Panc1 (cell line): ENCODE measurements at regions not wholly inside any gene's neighbourhood (a gene's known extent, or its start where the extent isn't known, plus 50 kb on each side); places are given as distances from the start of the nearest gene placed in this dataset.

ENCODE experiments used
- ATAC-seq: fragments of 200-7000 bp; cut with Tn5 transposase; 2 replicates; pipeline ENCODE4 v1.9.1; 2020; ENCODE audit warnings: mild to moderate bottlenecking, moderate library complexity
- BruUV-seq: library from RNA; stranded (reverse); fragments of 400-500 nt; replicated peaks from 2 replicates; lab custom pipeline; 2021; lab: Mats Ljungman, UMichigan
- CTCF ChIA-PET: fragments of 300-600 bp; sonication (Branson Sonifier 250); formaldehyde crosslinking; loops from one replicate; lab custom pipeline; 2022; ENCODE audit warnings: antibody characterized with exemption; lab: Charles Lee
- POLR2A ChIA-PET: fragments of 300-600 bp; sonication (Branson Sonifier 250); formaldehyde crosslinking; loops from one replicate; lab custom pipeline; 2022; ENCODE audit warnings: antibody characterized with exemption; lab: Charles Lee
- DNase-seq: peaks from one replicate; pipeline ENCODE4 v3.0.0-alpha.2; 2010; ENCODE audit warnings: low read depth, low spot score
- H3K27ac ChIP-seq: 2 replicates; pipeline ENCODE4 v1.5.1; 2011; ENCODE audit warnings: mild to moderate bottlenecking, low read length, inconsistent platforms
- H3K27me3 ChIP-seq: fragments of 200-500 bp; sonication (Bioruptor generic); 2 replicates; pipeline ENCODE4 v1.6.0; 2014; ENCODE audit warnings: low read length, inconsistent platforms; ENCODE audit not compliant: control insufficient read depth, insufficient read depth
- H3K36me3 ChIP-seq: fragments of 200-500 bp; sonication (Bioruptor generic); 2 replicates; pipeline ENCODE4 v1.5.1; 2014; ENCODE audit warnings: inconsistent platforms, mild to moderate bottlenecking, low read length, moderate library complexity; ENCODE audit not compliant: control insufficient read depth, insufficient read depth
- H3K4me1 ChIP-seq: 2 replicates; pipeline ENCODE4 v1.5.1; 2011; ENCODE audit warnings: inconsistent platforms, mild to moderate bottlenecking, low read length, moderate library complexity; ENCODE audit not compliant: control insufficient read depth, insufficient read depth
- H3K4me3 ChIP-seq, 2 experiments: 2 replicates each; pipeline ENCODE4 v1.5.1; 2011 to 2012; ENCODE audit warnings: low read depth in 2 of 2, low read length in 2 of 2, mild to moderate bottlenecking in 2 of 2, inconsistent platforms in 1 of 2, moderate library complexity in 1 of 2
- H3K9me3 ChIP-seq: fragments of 200-500 bp; sonication (Bioruptor generic); 2 replicates; pipeline ENCODE4 v1.5.1; 2014; ENCODE audit warnings: low read depth, mild to moderate bottlenecking, inconsistent platforms, low read length, moderate library complexity; ENCODE audit not compliant: control insufficient read depth, insufficient read depth
- POLR2AphosphoS5 ChIP-seq: IDR thresholded peaks from 2 replicates; pipeline ENCODE4 v1.6.1; 2012; ENCODE audit warnings: mild to moderate bottlenecking, low read depth, low read length, moderate library complexity
- SIN3A ChIP-seq: IDR thresholded peaks from 2 replicates; pipeline ENCODE4 v1.6.1; 2012; ENCODE audit warnings: low read depth, mild to moderate bottlenecking, low read length, moderate library complexity, borderline replicate concordance; ENCODE audit not compliant: insufficient read depth
- TCF7L2 ChIP-seq: IDR thresholded peaks from 2 replicates; pipeline ENCODE4 v1.6.1; 2011; ENCODE audit warnings: mild to moderate bottlenecking, low read depth, low read length, inconsistent platforms
- in situ Hi-C: cut with HindIII; loops from 2 replicates; pipeline ENCODE4 v1.10.0; 2016; ENCODE audit warnings: low sequenced_read_pairs, low pct_unique_long_range_greater_than_20kb
- intact Hi-C: fragments of 100-400 bp; cut with micrococcal nuclease; formaldehyde crosslinking; loops from one replicate; pipeline ENCODE4 v1.10.0; 2022; ENCODE audit not compliant: unreplicated experiment
- TF ChIP-seq, protein P1 (sequence below), 2 experiments: IDR thresholded peaks; 2 replicates each; pipeline ENCODE4 v1.6.1; 2011 to 2012; ENCODE audit warnings: low read depth in 2 of 2, control low read depth in 1 of 2, low read length in 1 of 2, mild to moderate bottlenecking in 1 of 2, moderate library complexity in 1 of 2; ENCODE audit not compliant: insufficient read depth in 1 of 2
- TF ChIP-seq, protein P2 (sequence below): fragments of 450-650 bp; IDR thresholded peaks from 2 replicates; pipeline ENCODE4 v1.5.1; 2017; ENCODE audit warnings: mild to moderate bottlenecking

DNA sequence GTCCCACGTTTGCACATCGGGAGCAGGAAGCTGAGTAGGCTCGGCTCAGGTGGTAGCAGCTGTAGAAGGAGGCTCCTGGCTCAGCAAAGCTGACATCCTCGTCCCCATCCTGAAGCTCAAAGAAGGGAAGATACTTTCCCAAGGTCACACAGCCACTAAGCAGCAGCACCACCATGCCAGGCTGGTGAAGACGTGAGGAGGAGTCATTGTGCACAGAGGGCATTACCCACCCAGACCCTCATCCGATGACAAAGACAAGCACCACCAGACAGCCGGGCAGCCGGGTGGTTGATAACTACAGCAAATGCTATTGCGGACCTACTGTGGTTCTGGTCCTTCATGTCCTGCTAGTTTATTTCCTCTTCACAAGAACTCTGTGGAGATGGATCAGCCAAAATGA, 186.9 kb downstream of the MATN1 start:
- Histone ChIP-seq H3K36me3 (no peaks in the 10 kb centered on the region), H3K27ac (no peak overlapping the region), H3K4me3 (no peak overlapping the region), H3K27me3 (no peaks in the 10 kb centered on the region; the same call in 1 of the 2 replicates), H3K4me1 (no peaks in the 10 kb centered on the region), H3K9me3 (no peaks in the 10 kb centered on the region)
- no peak for TF ChIP-seq POLR2AphosphoS5
- TF ChIP-seq, protein P1, sequence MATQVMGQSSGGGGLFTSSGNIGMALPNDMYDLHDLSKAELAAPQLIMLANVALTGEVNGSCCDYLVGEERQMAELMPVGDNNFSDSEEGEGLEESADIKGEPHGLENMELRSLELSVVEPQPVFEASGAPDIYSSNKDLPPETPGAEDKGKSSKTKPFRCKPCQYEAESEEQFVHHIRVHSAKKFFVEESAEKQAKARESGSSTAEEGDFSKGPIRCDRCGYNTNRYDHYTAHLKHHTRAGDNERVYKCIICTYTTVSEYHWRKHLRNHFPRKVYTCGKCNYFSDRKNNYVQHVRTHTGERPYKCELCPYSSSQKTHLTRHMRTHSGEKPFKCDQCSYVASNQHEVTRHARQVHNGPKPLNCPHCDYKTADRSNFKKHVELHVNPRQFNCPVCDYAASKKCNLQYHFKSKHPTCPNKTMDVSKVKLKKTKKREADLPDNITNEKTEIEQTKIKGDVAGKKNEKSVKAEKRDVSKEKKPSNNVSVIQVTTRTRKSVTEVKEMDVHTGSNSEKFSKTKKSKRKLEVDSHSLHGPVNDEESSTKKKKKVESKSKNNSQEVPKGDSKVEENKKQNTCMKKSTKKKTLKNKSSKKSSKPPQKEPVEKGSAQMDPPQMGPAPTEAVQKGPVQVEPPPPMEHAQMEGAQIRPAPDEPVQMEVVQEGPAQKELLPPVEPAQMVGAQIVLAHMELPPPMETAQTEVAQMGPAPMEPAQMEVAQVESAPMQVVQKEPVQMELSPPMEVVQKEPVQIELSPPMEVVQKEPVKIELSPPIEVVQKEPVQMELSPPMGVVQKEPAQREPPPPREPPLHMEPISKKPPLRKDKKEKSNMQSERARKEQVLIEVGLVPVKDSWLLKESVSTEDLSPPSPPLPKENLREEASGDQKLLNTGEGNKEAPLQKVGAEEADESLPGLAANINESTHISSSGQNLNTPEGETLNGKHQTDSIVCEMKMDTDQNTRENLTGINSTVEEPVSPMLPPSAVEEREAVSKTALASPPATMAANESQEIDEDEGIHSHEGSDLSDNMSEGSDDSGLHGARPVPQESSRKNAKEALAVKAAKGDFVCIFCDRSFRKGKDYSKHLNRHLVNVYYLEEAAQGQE (IDR thresholded peaks at IDR 0.05; ENCODE audit: insufficient read depth in 1 of 2, low read depth in 2 of 2, low read length in 1 of 2): no peak
- TF ChIP-seq, protein P2, sequence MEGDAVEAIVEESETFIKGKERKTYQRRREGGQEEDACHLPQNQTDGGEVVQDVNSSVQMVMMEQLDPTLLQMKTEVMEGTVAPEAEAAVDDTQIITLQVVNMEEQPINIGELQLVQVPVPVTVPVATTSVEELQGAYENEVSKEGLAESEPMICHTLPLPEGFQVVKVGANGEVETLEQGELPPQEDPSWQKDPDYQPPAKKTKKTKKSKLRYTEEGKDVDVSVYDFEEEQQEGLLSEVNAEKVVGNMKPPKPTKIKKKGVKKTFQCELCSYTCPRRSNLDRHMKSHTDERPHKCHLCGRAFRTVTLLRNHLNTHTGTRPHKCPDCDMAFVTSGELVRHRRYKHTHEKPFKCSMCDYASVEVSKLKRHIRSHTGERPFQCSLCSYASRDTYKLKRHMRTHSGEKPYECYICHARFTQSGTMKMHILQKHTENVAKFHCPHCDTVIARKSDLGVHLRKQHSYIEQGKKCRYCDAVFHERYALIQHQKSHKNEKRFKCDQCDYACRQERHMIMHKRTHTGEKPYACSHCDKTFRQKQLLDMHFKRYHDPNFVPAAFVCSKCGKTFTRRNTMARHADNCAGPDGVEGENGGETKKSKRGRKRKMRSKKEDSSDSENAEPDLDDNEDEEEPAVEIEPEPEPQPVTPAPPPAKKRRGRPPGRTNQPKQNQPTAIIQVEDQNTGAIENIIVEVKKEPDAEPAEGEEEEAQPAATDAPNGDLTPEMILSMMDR: no peak
- TF ChIP-seq TCF7L2: no peak
- no peak for TF ChIP-seq SIN3A
- no peak for ATAC-seq
- POLR2A ChIA-PET: no interaction called here
- intact Hi-C loops (no loop called here), in situ Hi-C loops (no loop called here)
- BruUV-seq: no TSS peak
- no peak for DNase-seq
- CTCF ChIA-PET: no interaction called here

DNA sequence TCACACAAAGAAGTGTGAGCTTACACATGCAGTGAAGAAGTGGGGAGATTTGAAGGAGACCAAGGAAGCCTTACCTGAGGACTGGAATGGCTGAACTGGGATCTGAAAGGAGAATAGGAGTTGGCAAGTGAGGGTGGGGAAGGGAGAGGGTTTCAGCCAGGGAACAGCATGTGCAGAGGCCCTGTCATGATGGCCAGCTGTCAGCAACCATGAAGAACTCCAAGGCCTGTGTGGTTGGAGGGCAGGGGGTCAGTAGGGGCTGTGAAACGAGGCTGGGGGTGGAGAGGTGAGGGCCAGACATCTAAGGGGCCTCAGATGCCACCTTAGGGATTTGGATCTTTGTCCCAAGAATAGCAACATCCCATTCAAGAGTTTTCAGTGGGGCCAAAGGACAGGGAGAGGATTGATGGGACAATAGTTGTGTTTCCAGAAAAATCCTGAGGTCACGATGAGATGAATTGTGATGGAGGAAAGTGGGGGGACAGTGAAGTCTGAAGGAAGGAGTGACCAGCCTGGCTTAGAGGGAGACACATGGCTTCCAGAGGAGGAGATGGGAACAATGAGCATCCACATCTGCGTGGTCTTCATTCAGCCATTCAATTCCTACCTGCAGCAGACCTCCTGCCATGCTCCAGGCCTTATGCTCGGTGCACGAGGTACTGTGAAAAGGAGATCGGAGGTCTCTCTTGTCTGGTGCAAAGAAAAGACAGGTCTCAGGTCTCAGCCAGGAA, 187.6 kb downstream of the MATN1 start:
- intact Hi-C loops: no loop called here
- Histone ChIP-seq H3K4me3 (no peak overlapping the region), H3K36me3 (no peaks in the 10 kb centered on the region), H3K4me1 (no peaks in the 10 kb centered on the region), H3K9me3 (no peaks in the 10 kb centered on the region), H3K27ac (no peak overlapping the region), H3K27me3 (peaks cover 3% of the 10 kb centered on the region; the same call in 1 of the 2 replicates)
- no peak for DNase-seq
- TF ChIP-seq POLR2AphosphoS5 (no peak), TCF7L2 (no peak), SIN3A (no peak)
- TF ChIP-seq, protein P2: no peak
- TF ChIP-seq, protein P1 (IDR thresholded peaks at IDR 0.05; ENCODE audit: insufficient read depth in 1 of 2, low read depth in 2 of 2, low read length in 1 of 2): no peak
- POLR2A ChIA-PET: no interaction called here
- in situ Hi-C loops: no loop called here
- BruUV-seq: no TSS peak
- CTCF ChIA-PET: no interaction called here
- ATAC-seq: no peak
